Lung (tissue), 11 donors: ENCODE measurements at regions not wholly inside any gene's neighbourhood (a gene's known extent, or its start where the extent isn't known, plus 50 kb on each side); places are given as distances from the start of the nearest gene placed in this dataset.

Source experiments
- ATAC-seq: fragments of 200-7000 bp; cut with Tn5 transposase; one replicate; pipeline ENCODE4 v1.9.1; 2020; ENCODE audit warnings: moderate number of reproducible peaks; ENCODE audit not compliant: insufficient read depth, low FRiP score
- DNase-seq, 3 donors: peaks; one replicate each; pipeline ENCODE4 v3.0.0-alpha.2; 2013 to 2017
- H3K27ac ChIP-seq, 2 donors: one replicate each; pipeline ENCODE4 v1.5.1; 2013; ENCODE audit warnings: mild to moderate bottlenecking in 2 of 2, moderate library complexity in 2 of 2, control low read depth in 1 of 2, inconsistent platforms in 1 of 2, low read depth in 1 of 2, low read length in 1 of 2
- H3K27me3 ChIP-seq, 3 donors: one replicate each; pipeline ENCODE4 v1.5.1; 2013; ENCODE audit warnings: low read length in 2 of 3; ENCODE audit not compliant: control insufficient read depth in 3 of 3, insufficient read depth in 3 of 3
- H3K36me3 ChIP-seq, 4 donors: one replicate each; pipeline ENCODE4 v1.5.1; 2013; ENCODE audit warnings: low read length in 4 of 4, mild to moderate bottlenecking in 1 of 4, moderate library complexity in 1 of 4; ENCODE audit not compliant: control insufficient read depth in 4 of 4, insufficient read depth in 4 of 4
- H3K4me1 ChIP-seq, 5 donors: one replicate each; pipeline ENCODE4 v1.5.1; 2013; ENCODE audit warnings: low read length in 5 of 5, mild to moderate bottlenecking in 2 of 5, moderate library complexity in 1 of 5; ENCODE audit not compliant: control insufficient read depth in 5 of 5, insufficient read depth in 5 of 5
- H3K4me3 ChIP-seq: one replicate; pipeline ENCODE4 v1.5.1; 2013; ENCODE audit warnings: mild to moderate bottlenecking, control low read depth, moderate library complexity
- H3K9ac ChIP-seq, 2 donors: one replicate each; pipeline ENCODE4 v1.5.1; 2013; ENCODE audit warnings: low read length in 2 of 2, control low read depth in 1 of 2; ENCODE audit not compliant: insufficient read depth in 1 of 2
- H3K9me3 ChIP-seq, 4 donors: one replicate each; pipeline ENCODE4 v1.5.1; 2013; ENCODE audit warnings: low read length in 3 of 4, mild to moderate bottlenecking in 1 of 4, moderate library complexity in 1 of 4; ENCODE audit not compliant: control insufficient read depth in 4 of 4, insufficient read depth in 3 of 4
- WGBS, 2 donors: extraction: QIAGEN DNeasy Blood & Tissue Kit; methylation state at CpG; one replicate each; pipeline ENCODE4 v1.1.7; 2013; 5-methylcytosine and 5-hydroxymethylcytosine counted together
- TF ChIP-seq, protein P1 (sequence below): IDR thresholded peaks from 2 replicates; pipeline ENCODE4 v1.5.1; 2012; ENCODE audit warnings: mild to moderate bottlenecking; ENCODE audit errors: control extremely low read depth, extremely low read depth
- donor health status: control.
- donor health status: control.
- donor health status: Bipolar disorder and iron deficiency.
- donor health status: healthy.
- donor health status: DM: yes; HTN: yes; CAD: no.

DNA sequence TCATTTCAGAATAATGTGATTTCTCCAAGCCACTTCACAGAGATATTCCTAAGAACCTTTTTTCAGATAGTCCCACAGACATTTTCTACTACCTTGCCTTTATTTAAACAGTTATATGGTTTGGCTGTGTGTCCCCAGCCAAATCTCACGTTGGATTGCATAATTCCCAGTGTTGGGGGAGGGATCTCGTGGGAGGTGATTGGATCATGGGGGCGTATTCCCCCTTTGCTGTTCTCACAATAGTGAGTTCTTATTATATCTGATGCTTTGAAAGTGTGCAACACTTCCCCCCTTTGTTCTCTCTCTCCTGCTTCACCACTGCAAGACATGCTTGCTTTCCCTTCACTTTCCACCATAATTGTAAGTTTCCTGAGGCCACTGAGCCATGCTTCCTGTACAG is 93.6 kb upstream of the ZNF678 start:
- H3K4me3 ChIP-seq: no peak overlapping the region
- no peaks in the 10 kb centered on the region for H3K36me3 ChIP-seq
- no peaks in the 10 kb centered on the region for H3K27me3 ChIP-seq
- WGBS, 2 donors: 41 to 66% methylated on average over 3 of the region's 3 CpGs
- ATAC-seq (no peak), DNase-seq (no peak)
- no peak overlapping the region for H3K9ac ChIP-seq
- H3K27ac ChIP-seq: no peak overlapping the region
- peaks cover 0 to 2% (median 0%) of the 10 kb centered on the region in 4 donors for H3K9me3 ChIP-seq
- TF ChIP-seq, protein P1, sequence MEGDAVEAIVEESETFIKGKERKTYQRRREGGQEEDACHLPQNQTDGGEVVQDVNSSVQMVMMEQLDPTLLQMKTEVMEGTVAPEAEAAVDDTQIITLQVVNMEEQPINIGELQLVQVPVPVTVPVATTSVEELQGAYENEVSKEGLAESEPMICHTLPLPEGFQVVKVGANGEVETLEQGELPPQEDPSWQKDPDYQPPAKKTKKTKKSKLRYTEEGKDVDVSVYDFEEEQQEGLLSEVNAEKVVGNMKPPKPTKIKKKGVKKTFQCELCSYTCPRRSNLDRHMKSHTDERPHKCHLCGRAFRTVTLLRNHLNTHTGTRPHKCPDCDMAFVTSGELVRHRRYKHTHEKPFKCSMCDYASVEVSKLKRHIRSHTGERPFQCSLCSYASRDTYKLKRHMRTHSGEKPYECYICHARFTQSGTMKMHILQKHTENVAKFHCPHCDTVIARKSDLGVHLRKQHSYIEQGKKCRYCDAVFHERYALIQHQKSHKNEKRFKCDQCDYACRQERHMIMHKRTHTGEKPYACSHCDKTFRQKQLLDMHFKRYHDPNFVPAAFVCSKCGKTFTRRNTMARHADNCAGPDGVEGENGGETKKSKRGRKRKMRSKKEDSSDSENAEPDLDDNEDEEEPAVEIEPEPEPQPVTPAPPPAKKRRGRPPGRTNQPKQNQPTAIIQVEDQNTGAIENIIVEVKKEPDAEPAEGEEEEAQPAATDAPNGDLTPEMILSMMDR: no peak
- no peaks in the 10 kb centered on the region for H3K4me1 ChIP-seq

- no peak overlapping the region for H3K4me3 ChIP-seq
- no peak for ATAC-seq
- H3K27ac ChIP-seq: no peak overlapping the region
- H3K9me3 ChIP-seq: peaks cover 0 to 2% (median 0%) of the 10 kb centered on the region in 4 donors
- WGBS, 2 donors: 88 to 92% methylated on average over 5 of the region's 5 CpGs
- no peak for DNase-seq
- H3K9ac ChIP-seq: no peak overlapping the region
- H3K27me3 ChIP-seq: no peaks in the 10 kb centered on the region
- H3K4me1 ChIP-seq: no peaks in the 10 kb centered on the region
- H3K36me3 ChIP-seq: no peaks in the 10 kb centered on the region
- TF ChIP-seq, protein P1: no peak
Observed at GRCh38 chr1:227466039-227466645, 97.2 kb upstream of the ZNF678 start.

DNA sequence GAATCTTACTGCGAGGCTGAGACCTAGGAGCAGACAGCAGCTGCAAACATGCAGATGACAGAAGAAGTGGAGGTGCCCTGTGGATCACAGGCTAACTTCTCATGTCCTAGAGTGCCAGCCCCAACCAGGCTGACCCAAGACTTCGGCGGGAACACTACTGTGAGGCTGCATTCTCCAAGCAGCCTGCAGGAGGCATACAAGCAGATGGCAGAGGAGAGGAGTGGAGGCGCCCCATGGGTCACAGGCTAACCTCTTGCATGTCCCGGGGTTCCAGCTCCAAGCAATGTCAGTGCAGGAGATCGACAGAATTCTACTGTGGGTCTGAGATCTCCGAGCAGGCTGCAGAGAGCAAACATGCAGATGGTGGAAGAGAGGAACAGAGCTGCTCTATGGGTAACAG is 98.1 kb upstream of the ZNF678 start:
- TF ChIP-seq, protein P1: no peak
- no peak overlapping the region for H3K27ac ChIP-seq
- no peak overlapping the region for H3K4me3 ChIP-seq
- no peak for DNase-seq
- ATAC-seq: no peak
- 78 to 81% methylated on average over 7 of the region's 7 CpGs for WGBS, 2 donors
- no peaks in the 10 kb centered on the region for H3K4me1 ChIP-seq
- H3K36me3 ChIP-seq: no peaks in the 10 kb centered on the region
- no peaks in the 10 kb centered on the region for H3K9me3 ChIP-seq
- H3K9ac ChIP-seq: no peak overlapping the region
- H3K27me3 ChIP-seq: no peaks in the 10 kb centered on the region

GRCh38 chr1:227459977-227460376 is 103.4 kb upstream of the ZNF678 start:
- Histone ChIP-seq H3K27me3 (no peaks in the 10 kb centered on the region), H3K4me3 (no peak overlapping the region), H3K9me3 (no peaks in the 10 kb centered on the region), H3K27ac (no peak overlapping the region), H3K4me1 (no peaks in the 10 kb centered on the region), H3K36me3 (no peaks in the 10 kb centered on the region), H3K9ac (no peak overlapping the region)
- 79 to 82% methylated on average over 1 of the region's 1 CpG for WGBS, 2 donors
- no peak for ATAC-seq
- TF ChIP-seq, protein P1: no peak
- no peak for DNase-seq
